CD4-positive, alpha-beta T cell (primary cell): ENCODE measurements at regions not wholly inside any gene's neighbourhood (a gene's known extent, or its start where the extent isn't known, plus 50 kb on each side); places are given as distances from the start of the nearest gene placed in this dataset.
A peak's percentile ranks its signal among the peaks of the same experiment; 100 is the strongest.

Source experiments
- ATAC-seq: fragments of 200-7000 bp; cut with Tn5 transposase; one replicate; pipeline ENCODE4 v1.10.0; 2022; ENCODE audit warnings: mild to moderate bottlenecking; ENCODE audit not compliant: poor library complexity
- CTCF ChIA-PET: fragments of 350-600 bp; sonication (Branson Sonifier 250); formaldehyde crosslinking; loops from one replicate; lab custom pipeline; 2021; ENCODE audit warnings: antibody characterized with exemption, inconsistent platforms; lab: Charles Lee
- POLR2A ChIA-PET: fragments of 350-600 bp; sonication (Branson Sonifier 250); formaldehyde crosslinking; loops from one replicate; lab custom pipeline; 2021; ENCODE audit warnings: antibody characterized with exemption, inconsistent platforms; lab: Charles Lee
- DNase-seq, 14 experiments: peaks; one replicate each; pipeline ENCODE4 v3.0.0-alpha.2; 2013 to 2020; ENCODE audit warnings: mixed read lengths in 2 of 14
- H3K27ac ChIP-seq, 2 donors: one replicate each; pipeline versions ENCODE4 v1.5.1 to v1.7.0; 2013; ENCODE audit warnings: low read length in 2 of 2, low read depth in 1 of 2, mild to moderate bottlenecking in 1 of 2
- H3K27me3 ChIP-seq, 2 experiments: 1 replicate in 1 of 2; 2 replicates in 1 of 2; pipeline versions ENCODE4 v1.6.1 to v1.7.0; 2013; ENCODE audit warnings: low read length in 2 of 2, control low read depth in 1 of 2, mild to moderate bottlenecking in 1 of 2, moderate library complexity in 1 of 2; ENCODE audit not compliant: insufficient read depth in 2 of 2, control insufficient read depth in 1 of 2
- H3K36me3 ChIP-seq: one replicate; pipeline ENCODE4 v1.6.1; 2013; ENCODE audit warnings: low read length, control low read depth; ENCODE audit not compliant: insufficient read depth
- H3K4me1 ChIP-seq: one replicate; pipeline ENCODE4 v1.6.1; 2013; ENCODE audit warnings: low read length, control low read depth; ENCODE audit not compliant: insufficient read depth
- H3K4me3 ChIP-seq: one replicate; pipeline ENCODE4 v1.5.1; 2013; ENCODE audit warnings: mild to moderate bottlenecking, low read length, moderate library complexity
- H3K9me3 ChIP-seq, 2 experiments: 1 replicate in 1 of 2; 2 replicates in 1 of 2; pipeline versions ENCODE4 v1.6.1 to v1.7.0; 2013; ENCODE audit warnings: low read length in 2 of 2, mild to moderate bottlenecking in 2 of 2, control low read depth in 1 of 2, moderate library complexity in 1 of 2; ENCODE audit not compliant: control insufficient read depth in 1 of 2, insufficient read depth in 1 of 2
- H3K27ac Mint-ChIP-seq: one replicate; pipeline ENCODE4 v1.8.0; 2020; ENCODE audit warnings: mixed read lengths
- H3K27me3 Mint-ChIP-seq: one replicate; pipeline ENCODE4 v1.8.0; 2021; ENCODE audit warnings: mixed read lengths
- H3K36me3 Mint-ChIP-seq: one replicate; pipeline ENCODE4 v1.8.0; 2021; ENCODE audit warnings: low read depth, mixed read lengths
- H3K4me1 Mint-ChIP-seq: one replicate; pipeline ENCODE4 v1.8.0; 2021; ENCODE audit warnings: low read depth, mixed read lengths
- H3K4me3 Mint-ChIP-seq: one replicate; pipeline ENCODE4 v1.8.0; 2020; ENCODE audit warnings: mild to moderate bottlenecking, mixed read lengths
- H3K9me3 Mint-ChIP-seq: one replicate; pipeline ENCODE4 v1.8.0; 2020; ENCODE audit warnings: mixed read lengths
- CTCF ChIP-seq: fragments of 200-600 bp; IDR thresholded peaks from one replicate; pipeline ENCODE4 v1.8.0; 2022; ENCODE audit warnings: antibody characterized with exemption, mild to moderate bottlenecking
- intact Hi-C, 2 experiments: fragments of 100-400 bp; cut with DNase I in 1 of 2; cut with micrococcal nuclease in 1 of 2; formaldehyde crosslinking; loops; one replicate each; pipeline versions ENCODE4 v1.15.1 to v1.9.0; 2023 to 2025; cut with DNase I, micrococcal nuclease

- POLR2A ChIA-PET, result no interaction called here
Observed at GRCh38 chr1:29690156-29690555, 453.8 kb downstream of the PTPRU start.

DNA sequence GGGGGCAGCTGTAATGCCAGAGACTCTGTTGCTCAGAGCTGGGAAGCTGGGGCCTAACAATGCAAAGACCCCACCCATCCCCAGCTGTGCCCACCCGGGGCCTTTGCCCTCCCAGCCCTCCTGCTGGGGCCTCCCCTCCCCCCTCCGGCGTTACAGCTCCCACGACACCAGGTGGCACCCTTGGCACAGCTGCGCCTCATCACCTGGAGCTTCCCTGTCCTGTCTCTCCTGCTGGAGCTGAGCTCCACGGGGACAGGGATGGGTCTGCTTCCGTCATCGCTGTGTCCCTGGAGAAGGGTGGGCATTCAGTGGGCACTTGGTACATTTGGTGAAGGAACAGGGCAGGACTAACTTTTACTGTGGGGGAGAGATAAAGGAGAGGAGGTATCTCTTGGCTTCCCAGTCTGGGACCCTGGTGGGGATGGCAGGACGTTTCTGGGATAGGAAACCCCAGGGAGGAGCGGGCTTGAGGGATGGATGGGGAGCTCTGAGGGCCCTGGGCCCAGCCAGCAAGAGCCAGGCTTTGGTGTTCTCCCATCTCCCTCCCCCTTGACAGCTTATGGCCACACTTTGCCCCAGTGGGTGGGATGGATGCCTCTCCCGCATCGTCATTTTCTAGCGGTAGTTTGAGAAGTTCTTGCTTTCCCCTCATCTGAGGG, 453.2 kb downstream of the PTPRU start:
- no peak overlapping the region for H3K27ac Mint-ChIP-seq
- no peaks in the 10 kb centered on the region for H3K9me3 Mint-ChIP-seq

More at GRCh38 chr1:29690156-29690555, 453.8 kb downstream of the PTPRU start:
- H3K27ac Mint-ChIP-seq, result no peak overlapping the region
- H3K9me3 ChIP-seq, result peaks cover 0 to 4% of the 10 kb centered on the region in 2 experiments
- H3K4me1 ChIP-seq, result no peaks in the 10 kb centered on the region
- H3K27me3 Mint-ChIP-seq, result peaks cover 19% of the 10 kb centered on the region
- H3K27ac ChIP-seq, result no peak overlapping the region
- no peak overlapping the region for H3K4me3 ChIP-seq
- intact Hi-C loops, result no loop called here
- no peak overlapping the region for H3K4me3 Mint-ChIP-seq
- CTCF ChIA-PET, result no interaction called here
- peaks cover 10 to 17% of the 10 kb centered on the region in 2 experiments for H3K27me3 ChIP-seq
- H3K36me3 ChIP-seq, result no peaks in the 10 kb centered on the region
- no peaks in the 10 kb centered on the region for H3K9me3 Mint-ChIP-seq
- TF ChIP-seq CTCF, result no peak
- H3K36me3 Mint-ChIP-seq, result no peaks in the 10 kb centered on the region
- peak in 1 of 14 experiments; percentile 10 for DNase-seq
- no peak for ATAC-seq
- H3K4me1 Mint-ChIP-seq, result no peaks in the 10 kb centered on the region

DNA sequence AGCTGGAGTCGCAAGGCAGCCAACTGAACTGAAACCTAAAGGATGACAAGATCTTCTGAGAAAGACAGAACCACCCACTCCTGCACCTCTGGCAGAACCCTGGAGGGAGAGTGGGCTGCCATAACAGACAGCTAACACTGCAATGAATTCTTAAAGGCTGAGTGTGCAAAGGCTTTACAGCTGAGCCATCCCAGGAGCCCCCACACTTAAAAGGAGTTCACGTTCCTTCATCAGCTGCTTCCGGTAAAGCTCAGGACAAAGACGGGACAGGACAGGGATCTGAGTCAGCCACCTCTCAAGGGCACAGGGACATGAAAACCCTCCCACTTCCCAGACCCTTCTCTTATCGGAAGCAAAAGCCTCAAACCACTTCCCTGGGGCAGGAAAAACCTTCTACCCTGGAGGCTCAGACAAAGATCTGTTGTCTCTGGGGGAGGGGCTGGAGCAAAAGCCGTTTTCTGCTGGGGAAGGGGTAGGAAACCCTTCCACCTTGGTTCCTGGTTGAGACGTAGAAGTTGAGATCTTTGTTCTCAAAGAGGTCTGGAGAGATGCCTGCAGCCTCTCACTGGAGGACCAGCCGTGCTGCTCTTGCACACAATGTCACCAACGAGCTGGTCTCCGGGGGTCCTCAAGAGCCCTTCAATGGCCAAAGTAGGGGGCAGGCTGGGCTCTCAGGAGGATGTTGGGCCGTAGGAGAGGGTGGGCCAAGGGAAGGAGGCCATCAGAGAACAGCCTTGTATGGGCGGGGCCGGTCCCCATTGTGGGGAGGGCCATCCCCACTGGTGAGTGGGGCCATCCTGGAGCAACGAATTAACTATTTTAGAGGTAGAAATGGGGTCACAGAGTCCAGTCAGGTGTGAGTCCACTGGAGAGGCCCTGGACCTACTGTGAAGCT, 452.4 kb downstream of the PTPRU start:
- peaks cover 8 to 17% of the 10 kb centered on the region in 2 experiments for H3K27me3 ChIP-seq
- no peak overlapping the region for H3K4me3 Mint-ChIP-seq
- ATAC-seq (no peak), DNase-seq (no peak)
- H3K9me3 ChIP-seq, result peaks cover 0 to 5% of the 10 kb centered on the region in 2 experiments
- H3K36me3 ChIP-seq, result no peaks in the 10 kb centered on the region
- CTCF ChIA-PET, result no interaction called here
- POLR2A ChIA-PET, result no interaction called here
- H3K27me3 Mint-ChIP-seq, result peaks cover 20% of the 10 kb centered on the region
- intact Hi-C loops, result no loop called here
- H3K36me3 Mint-ChIP-seq, result no peaks in the 10 kb centered on the region
- H3K27ac Mint-ChIP-seq, result no peak overlapping the region
- TF ChIP-seq CTCF, result no peak
- no peaks in the 10 kb centered on the region for H3K4me1 Mint-ChIP-seq
- H3K9me3 Mint-ChIP-seq, result no peaks in the 10 kb centered on the region
- H3K4me1 ChIP-seq, result no peaks in the 10 kb centered on the region
- H3K27ac ChIP-seq, result no peak overlapping the region
- H3K4me3 ChIP-seq, result no peak overlapping the region

More for the DNA sequence above, 453.2 kb downstream of the PTPRU start:
- no peaks in the 10 kb centered on the region for H3K4me1 ChIP-seq
- no peak overlapping the region for H3K27ac ChIP-seq
- no peaks in the 10 kb centered on the region for H3K36me3 Mint-ChIP-seq
- no peak for TF ChIP-seq CTCF
- ATAC-seq (no peak), DNase-seq (no peak)
- H3K27me3 Mint-ChIP-seq, result peaks cover 19% of the 10 kb centered on the region
- no peaks in the 10 kb centered on the region for H3K36me3 ChIP-seq
- H3K4me3 ChIP-seq, result no peak overlapping the region
- intact Hi-C loops, result no loop called here
- H3K9me3 ChIP-seq, result peaks cover 0 to 4% of the 10 kb centered on the region in 2 experiments
- ChIA-PET POLR2A (no interaction called here), CTCF (no interaction called here)
- H3K4me1 Mint-ChIP-seq, result no peaks in the 10 kb centered on the region
- H3K4me3 Mint-ChIP-seq, result no peak overlapping the region
- peaks cover 10 to 17% of the 10 kb centered on the region in 2 experiments for H3K27me3 ChIP-seq
